Gastrocnemius medialis (tissue), 4 donors: ENCODE measurements at regions not wholly inside any gene's neighbourhood (a gene's known extent, or its start where the extent isn't known, plus 50 kb on each side); places are given as distances from the start of the nearest gene placed in this dataset.

Experiments
- CTCF ChIP-seq, 5 experiments: fragments of 450-650 bp in 3 of 5; fragments of 200-600 bp in 2 of 5; sonication (generic) in 2 of 5; IDR thresholded peaks in 4 of 5; conservative IDR thresholded peaks in 1 of 5; 1 replicate in 4 of 5; 2 replicates in 1 of 5; pipeline ENCODE4 v1.5.1; 2016 to 2019; ENCODE audit warnings: antibody characterized with exemption in 5 of 5, mild to moderate bottlenecking in 3 of 5, moderate library complexity in 3 of 5
- POLR2A ChIP-seq, 2 donors: fragments of 450-650 bp; IDR thresholded peaks; one replicate each; pipeline ENCODE4 v1.6.1; 2017; ENCODE audit warnings: antibody characterized with exemption in 2 of 2, mild to moderate bottlenecking in 2 of 2, moderate library complexity in 2 of 2

- TF ChIP-seq POLR2A (IDR thresholded peaks at IDR 0.05), result no peak
- no peak for TF ChIP-seq CTCF (IDR thresholded peaks at IDR 0.05 in 4 of 5, conservative IDR thresholded peaks at IDR 0.05 in 1 of 5)
These were observed 50.8 kb upstream of the HOPX start for GRCh38 chr4:56731857-56732256.
